GM18868 (cell line): ENCODE measurements at regions not wholly inside any gene's neighbourhood (a gene's known extent, or its start where the extent isn't known, plus 50 kb on each side); places are given as distances from the start of the nearest gene placed in this dataset.

Source experiments
- ATAC-seq: cut with Tn5 transposase; IDR thresholded peaks from one replicate; pipeline ENCODE4 v1.9.1; 2021; ENCODE audit warnings: mild to moderate bottlenecking, moderate library complexity; ENCODE audit not compliant: unreplicated experiment

DNA sequence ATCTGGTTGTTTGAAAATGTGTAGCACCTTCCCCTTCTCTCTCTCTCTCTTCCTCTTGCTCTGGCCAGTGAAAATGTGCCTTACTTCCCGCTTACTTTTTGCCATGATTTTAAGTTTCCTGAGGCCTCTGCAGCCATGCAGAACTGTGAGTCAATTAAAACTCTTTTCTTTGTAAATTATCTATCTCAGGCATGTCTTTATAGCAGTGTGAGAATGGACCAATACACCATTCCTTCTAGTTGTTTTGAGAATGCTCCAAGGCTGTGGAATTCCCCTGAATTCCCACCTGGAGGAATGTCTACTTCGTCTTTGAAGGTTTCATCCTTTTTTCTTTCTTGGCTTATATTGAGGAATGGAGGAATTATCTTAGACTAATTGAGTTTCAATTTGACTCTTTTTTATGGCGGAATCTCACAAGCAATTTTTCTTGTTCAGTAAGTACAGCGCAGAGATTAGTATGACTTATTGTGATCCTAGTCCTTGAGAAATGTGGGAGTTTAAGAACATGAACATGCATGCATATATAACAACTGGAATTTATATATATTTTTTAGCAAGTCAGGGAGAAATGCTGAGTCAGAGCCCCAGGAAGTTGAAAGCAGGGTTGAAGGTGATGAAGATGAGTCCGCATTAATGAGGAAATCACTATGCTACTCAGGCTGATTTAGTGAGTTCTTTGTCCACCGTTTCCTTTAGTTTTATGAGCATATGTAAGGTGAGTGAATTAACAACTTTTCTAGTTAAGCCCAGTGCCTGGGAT is 488.1 kb upstream of the ADAMTS16 start:
- no peak for ATAC-seq

GRCh38 chr5:4653475-4653874 is 486.7 kb upstream of the ADAMTS16 start:
- no peak for ATAC-seq

DNA sequence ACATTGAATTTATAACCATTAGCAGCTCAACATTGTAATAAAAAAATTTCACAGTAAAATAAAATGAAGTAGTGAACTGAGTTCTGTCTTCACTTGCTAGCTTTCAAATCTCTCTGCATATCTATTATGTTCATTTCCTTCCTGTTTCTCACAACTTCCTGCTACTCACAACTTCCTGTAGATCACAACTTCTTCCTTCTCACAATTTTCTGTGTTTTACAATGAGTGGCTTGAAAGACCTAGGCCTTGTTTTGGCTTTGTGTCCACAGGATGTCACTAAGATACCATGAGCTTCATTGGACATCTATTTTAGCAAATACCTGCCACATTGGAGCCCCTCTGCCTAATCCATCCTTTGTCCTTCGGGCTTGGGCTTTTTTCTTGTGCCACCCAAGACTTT is 480.3 kb upstream of the ADAMTS16 start:
- ATAC-seq = no peak

- ATAC-seq = no peak
Observed at GRCh38 chr5:4661326-4661725, 478.8 kb upstream of the ADAMTS16 start.

DNA sequence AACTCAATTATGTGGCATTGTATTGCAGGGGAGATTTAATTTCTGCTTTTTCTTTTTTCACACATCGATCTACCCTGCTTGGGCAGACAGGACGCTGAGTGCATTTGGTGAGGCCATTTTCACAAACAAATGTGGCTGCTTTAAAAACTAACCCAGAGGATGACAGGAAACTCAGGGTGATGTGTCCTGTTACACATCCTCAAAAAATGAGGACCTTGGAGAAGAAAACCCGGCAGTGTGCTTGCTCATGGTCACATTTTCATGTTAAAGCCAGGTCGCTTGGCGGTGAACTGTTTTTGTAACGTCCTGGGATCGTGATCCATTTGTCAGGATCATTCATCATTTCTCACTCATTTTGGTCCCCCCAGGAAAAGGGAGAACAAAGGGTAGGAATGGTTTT is 478.3 kb upstream of the ADAMTS16 start:
- ATAC-seq = no peak

GRCh38 chr5:4662756-4663155 is 477.4 kb upstream of the ADAMTS16 start:
- no peak for ATAC-seq

DNA sequence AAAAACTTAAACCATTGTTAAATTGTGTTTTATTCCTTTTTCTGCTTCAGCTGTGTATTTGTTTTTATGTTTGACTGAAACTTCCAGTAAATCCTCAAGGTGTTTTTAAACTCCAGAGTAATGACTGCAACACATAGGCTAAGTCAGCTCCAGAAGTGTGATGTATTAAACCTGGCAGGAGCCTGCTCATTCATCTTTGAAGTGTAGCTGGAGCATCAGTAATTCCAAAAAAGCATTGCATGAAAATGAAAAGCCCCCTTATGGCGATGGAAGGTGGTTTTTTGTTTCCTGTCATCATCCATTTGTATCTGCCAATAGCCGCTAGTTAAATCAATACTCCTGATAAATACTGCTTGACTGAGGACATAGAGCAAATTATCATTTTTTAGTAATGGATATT is 474.2 kb upstream of the ADAMTS16 start:
- no peak for ATAC-seq

DNA sequence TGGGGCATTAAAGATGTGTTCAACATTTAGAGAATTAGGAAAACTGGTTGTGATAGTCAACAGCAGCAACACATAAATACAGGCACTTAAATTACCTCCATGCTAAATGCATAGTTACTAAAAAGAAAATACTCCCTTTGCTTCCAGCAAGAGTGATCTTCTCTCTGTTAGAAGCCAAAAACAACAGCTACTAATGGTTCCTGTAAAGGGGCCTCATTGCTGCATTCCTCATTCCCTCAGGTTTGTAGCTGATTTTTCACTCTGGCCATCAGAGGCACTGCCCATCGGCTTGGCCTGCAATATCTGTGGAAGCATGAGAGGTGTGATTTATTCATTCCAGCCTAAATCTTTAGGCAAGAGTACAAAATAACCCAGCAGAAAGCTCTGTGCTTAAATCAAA is 466.0 kb upstream of the ADAMTS16 start:
- ATAC-seq = no peak

DNA sequence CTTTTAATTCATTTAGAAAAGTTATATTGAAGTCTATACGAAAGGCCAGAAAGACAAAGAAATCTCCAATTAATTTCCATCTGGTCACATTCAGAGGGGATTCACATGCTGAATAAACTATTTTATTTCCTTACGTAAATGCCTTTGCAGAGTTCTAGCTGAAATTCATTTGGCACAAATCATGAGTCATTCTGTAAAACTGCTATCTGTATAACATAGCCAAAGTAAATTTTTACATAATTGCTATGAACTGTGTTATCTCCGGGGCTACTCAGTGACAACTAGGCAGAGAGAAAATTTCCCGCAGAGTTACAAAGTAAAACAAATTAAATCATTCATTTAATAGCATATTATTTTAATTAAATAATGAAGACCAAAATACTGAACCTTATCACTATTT is 463.2 kb upstream of the ADAMTS16 start:
- ATAC-seq = no peak

- ATAC-seq = no peak
Observed at GRCh38 chr5:4684946-4685345, 455.2 kb upstream of the ADAMTS16 start.

DNA sequence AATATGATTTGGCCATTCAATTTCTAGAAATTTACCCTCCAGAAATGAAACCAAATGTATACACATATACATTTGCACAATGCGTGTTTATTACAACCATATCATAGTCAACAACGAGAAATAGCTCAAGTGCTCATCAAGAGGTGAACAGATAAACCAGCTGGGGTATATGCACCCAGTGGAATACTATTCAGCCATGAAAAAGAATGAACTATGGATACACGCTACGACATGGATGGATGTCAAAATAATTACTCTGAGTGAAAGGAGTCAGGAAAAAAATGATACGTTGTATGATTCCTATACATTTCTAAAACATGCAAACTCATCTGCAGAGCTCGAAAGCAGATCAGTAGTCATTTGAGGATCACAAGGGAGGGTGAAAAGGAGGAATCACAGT is 441.5 kb upstream of the ADAMTS16 start:
- no peak for ATAC-seq

DNA sequence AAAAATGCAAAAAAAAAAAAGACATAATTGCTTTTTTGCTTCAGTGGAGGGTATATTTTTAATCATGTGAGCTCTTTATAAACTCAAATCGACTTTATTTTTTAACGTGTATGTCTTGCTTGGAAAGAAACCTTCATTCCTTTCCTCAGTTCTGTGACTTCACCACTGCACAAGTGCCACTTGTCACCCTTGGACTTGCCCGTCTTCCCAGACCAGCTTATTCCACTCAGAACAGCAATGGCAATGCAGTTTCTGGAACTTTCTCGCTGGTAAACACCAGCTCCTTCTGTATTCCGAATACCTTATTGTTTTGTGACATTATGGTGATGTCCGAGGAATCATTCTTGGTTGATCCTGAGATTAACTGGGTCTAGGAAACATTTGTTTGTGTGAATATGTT is 440.5 kb upstream of the ADAMTS16 start:
- no peak for ATAC-seq

- no peak for ATAC-seq
Observed at GRCh38 chr5:4700069-4700468, 440.1 kb upstream of the ADAMTS16 start.

DNA sequence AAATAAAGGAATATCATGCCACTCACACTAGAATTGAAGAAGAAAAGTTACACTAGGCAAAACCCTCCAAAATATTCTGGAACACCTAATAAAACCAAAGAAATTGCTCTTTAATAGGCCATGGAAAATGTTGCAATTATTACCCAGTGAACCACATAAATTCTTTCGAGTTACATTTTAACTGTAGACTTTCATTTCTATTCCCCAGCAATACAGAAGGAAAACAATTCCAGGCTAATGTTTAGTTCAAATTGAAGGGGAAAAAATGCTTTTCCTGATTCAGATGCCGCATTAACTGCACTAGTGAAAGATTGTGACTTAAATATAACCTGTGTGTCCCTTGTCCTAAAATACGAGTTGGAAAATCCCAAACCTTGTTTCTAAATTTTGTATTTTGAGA is 439.3 kb upstream of the ADAMTS16 start:
- no peak for ATAC-seq

DNA sequence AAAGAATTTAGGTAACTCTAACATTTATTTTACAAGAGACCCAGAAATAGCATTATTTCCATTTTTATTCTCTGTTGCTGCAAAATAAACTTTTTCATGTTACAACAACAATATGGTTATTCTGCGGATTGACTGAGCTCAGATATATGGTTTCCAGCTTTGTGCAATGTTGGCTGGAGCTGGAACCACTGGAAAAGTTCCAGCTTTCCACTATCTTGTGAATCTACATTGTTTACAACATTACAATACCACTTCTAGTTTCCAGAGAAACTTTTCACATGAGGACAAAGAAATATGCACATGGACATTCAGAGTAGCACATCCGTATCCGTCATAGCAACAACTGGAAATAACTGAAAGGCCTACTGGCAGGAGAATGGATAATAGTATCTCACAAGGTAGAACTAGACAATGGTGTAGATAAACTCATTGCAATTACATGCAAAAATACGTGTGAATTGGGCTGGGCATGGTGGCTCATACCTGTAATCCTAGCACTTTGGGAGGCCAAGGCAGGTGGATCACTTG is 436.1 kb upstream of the ADAMTS16 start:
- no peak for ATAC-seq

GRCh38 chr5:4704951-4705350 is 435.2 kb upstream of the ADAMTS16 start:
- ATAC-seq = no peak

- no peak for ATAC-seq
Observed at GRCh38 chr5:4716781-4717180, 423.3 kb upstream of the ADAMTS16 start.

DNA sequence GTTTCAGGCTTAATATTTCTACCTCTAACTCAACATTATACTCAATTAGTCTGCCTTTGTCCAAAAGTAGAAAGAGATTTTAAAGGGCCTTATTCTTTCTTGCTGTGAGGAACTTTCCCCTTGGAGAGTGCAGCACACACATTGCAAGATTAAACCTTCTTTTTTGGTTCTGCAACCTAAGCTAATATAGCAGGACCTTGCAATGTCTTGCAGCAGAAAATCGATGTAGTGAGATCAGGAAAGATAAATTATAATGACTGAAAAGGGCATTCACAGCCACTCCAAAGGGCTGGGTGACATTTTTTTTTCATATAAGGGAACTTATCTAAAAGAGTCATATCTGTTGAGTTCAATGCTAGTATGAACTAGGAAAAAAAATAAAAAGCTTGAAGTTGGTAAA is 422.7 kb upstream of the ADAMTS16 start:
- no peak for ATAC-seq

DNA sequence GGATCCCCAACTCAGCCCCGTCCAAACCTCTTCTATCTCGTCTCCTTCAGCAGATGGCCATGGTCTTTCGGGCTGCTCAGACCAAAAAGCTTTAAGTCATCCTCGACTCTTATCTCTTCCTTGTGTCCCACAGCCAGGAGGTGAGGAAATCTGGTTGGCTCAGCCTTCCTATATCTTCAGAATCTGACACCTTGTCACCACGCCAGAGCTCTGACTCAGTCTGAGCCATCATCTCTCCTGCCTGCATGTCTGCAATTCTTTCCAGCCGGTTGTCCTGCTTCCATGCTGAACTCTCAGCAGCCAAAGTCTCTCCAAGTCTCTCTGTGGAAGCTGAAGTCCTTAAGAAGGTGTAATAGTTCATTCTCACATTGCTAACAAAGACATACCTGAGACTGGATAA is 419.3 kb upstream of the ADAMTS16 start:
- ATAC-seq = no peak

DNA sequence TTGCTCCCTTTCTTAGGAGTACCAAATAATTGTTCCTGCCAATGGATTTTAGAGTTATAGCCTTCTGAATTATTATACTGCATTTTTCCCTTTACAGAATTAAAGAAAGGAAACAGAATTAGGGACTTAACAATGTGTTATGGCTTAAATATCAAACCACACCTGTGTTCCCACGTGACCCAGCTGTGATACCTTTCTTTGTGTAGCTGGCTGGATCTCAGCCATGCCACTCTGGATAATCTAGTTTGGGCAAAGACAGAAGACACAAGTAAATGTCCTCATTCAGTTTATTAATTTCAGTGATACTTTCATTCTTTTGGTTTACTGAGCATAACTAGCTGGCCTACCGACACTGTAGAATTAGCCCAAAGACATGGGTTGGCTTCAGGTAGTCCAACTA is 417.2 kb upstream of the ADAMTS16 start:
- no peak for ATAC-seq

DNA sequence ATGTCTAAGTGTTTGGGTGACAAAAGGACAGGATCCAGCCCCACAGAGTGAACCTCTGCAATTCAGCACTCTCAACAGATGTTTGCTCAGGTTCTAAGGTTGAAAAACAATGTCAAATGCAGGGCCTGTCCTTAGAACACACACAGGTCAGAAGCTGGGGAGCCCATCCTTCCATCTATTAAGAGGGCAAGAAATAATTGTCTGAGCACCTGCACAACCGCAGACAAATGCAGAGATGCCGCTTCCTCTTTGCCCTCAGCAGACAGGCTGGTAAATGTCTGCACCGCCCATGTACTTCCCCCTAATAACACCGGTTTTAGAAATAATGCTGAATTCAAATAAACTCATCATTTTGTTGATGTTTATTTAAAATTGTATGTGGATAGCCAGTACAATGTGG is 414.5 kb upstream of the ADAMTS16 start:
- ATAC-seq = no peak

- ATAC-seq = no peak
Observed at GRCh38 chr5:4730279-4730678, 409.9 kb upstream of the ADAMTS16 start.

DNA sequence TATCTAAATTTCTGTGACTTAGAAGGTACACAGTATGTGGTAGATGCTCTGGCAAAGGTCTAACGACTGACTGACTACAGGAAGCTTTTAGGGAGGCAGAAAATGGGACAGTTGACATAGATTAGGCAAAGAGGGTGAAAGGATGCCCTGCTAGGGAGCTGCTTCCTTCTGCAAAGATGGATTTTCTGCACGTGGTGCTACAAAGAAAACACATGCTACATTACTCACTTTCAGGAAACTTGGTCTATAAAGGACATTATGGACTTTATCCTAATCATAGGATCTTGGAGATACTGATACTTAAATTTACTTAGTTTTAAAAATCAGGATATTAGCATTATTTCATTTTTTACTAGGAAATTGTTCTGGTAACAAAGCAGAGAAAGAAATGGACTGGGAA is 405.8 kb upstream of the ADAMTS16 start:
- no peak for ATAC-seq
